ENCODE measurements at regions not wholly inside any gene's neighbourhood (a gene's known extent, or its start where the extent isn't known, plus 50 kb on each side); places are given as distances from the start of the nearest gene placed in this dataset.

- no peak for TF ChIP-seq POLR2A (IDR thresholded peaks at IDR 0.05)
- TF ChIP-seq CTCF (IDR thresholded peaks at IDR 0.05) = no peak
- no peak for TF ChIP-seq POLR2AphosphoS5 (IDR thresholded peaks at IDR 0.05)
Observed at GRCh38 chr11:128190312-128190711, 397.0 kb downstream of the ETS1 start.

All from prostate gland (tissue), 2 donors.